ENCODE measurements at regions not wholly inside any gene's neighbourhood (a gene's known extent, or its start where the extent isn't known, plus 50 kb on each side); places are given as distances from the start of the nearest gene placed in this dataset.

- H3K4me1 ChIP-seq (ENCODE audit: insufficient read depth) = no peaks in the 10 kb centered on the region
- H3K9me3 Mint-ChIP-seq = no peaks in the 10 kb centered on the region
- H2AFZ ChIP-seq = no peak overlapping the region
- no peaks in the 10 kb centered on the region for H3K9me2 ChIP-seq (ENCODE audit: insufficient read depth)
- no peaks in the 10 kb centered on the region for H3K27me3 Mint-ChIP-seq (ENCODE audit: insufficient read depth, low read depth, poor library complexity)
- H3K27ac ChIP-seq (ENCODE audit: low read depth) = no peak overlapping the region
- no peaks in the 10 kb centered on the region for H3K36me3 Mint-ChIP-seq (ENCODE audit: low read depth)
- H3K4me3 Mint-ChIP-seq = no peak overlapping the region
- H3K4me1 Mint-ChIP-seq = no peaks in the 10 kb centered on the region
- no peaks in the 10 kb centered on the region for H3F3A ChIP-seq (replicated peaks; ENCODE audit: low read depth)
- H3K79me2 ChIP-seq (replicated peaks; ENCODE audit: insufficient read depth) = no peaks in the 10 kb centered on the region
- H3K4me3 ChIP-seq = no peak overlapping the region
- no peak overlapping the region for H3K27ac Mint-ChIP-seq
- no peak for DNase-seq (ENCODE audit: low spot score)
- H3K36me3 ChIP-seq (ENCODE audit: insufficient read depth) = no peaks in the 10 kb centered on the region
- ATAC-seq = no peak
- H3K27me3 ChIP-seq (ENCODE audit: insufficient read depth) = no peaks in the 10 kb centered on the region
- no peak overlapping the region for H3K4me2 ChIP-seq
- TF ChIP-seq ZNF331 (CRISPR knock-in tag; IDR thresholded peaks at IDR 0.05; ENCODE audit: low read depth) = no peak
- H4K20me1 ChIP-seq (replicated peaks; ENCODE audit: insufficient read depth) = no peaks in the 10 kb centered on the region
Observed at GRCh38 chr12:74379114-74379513, 158.5 kb upstream of the ATXN7L3B start.

DNA sequence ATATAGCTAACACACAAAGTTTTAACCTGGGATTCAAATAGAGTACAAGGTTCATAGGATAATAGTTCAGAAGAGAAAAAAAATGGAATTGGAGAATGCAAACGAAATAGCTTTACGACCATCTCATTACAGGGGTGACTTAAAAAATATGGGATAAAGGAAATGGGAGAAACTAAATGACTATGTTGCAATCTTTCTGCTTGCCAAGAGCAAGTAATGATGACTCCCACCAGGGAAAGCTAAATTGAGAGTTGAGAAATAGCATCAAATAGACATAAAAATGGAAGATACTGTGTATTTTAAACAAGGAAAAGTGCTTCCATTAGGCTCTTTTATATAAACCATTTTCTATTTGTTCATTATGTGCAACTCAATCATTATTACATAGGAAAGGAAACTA, 155.7 kb upstream of the ATXN7L3B start:
- H3K4me2 ChIP-seq = no peak overlapping the region
- H3K27ac Mint-ChIP-seq = no peak overlapping the region
- no peak overlapping the region for H3K4me3 Mint-ChIP-seq
- ATAC-seq (no peak), DNase-seq (ENCODE audit: low spot score) (no peak)
- no peak overlapping the region for H3K4me3 ChIP-seq
- no peaks in the 10 kb centered on the region for H3K27me3 ChIP-seq (ENCODE audit: insufficient read depth)
- no peaks in the 10 kb centered on the region for H3K27me3 Mint-ChIP-seq (ENCODE audit: insufficient read depth, low read depth, poor library complexity)
- H3F3A ChIP-seq (replicated peaks; ENCODE audit: low read depth) = no peaks in the 10 kb centered on the region
- 0 out of 3 replicates have a peak, but pooled peaks cover 3% of the 10 kb centered on the region for H3K9me3 Mint-ChIP-seq
- H3K36me3 ChIP-seq (ENCODE audit: insufficient read depth) = no peaks in the 10 kb centered on the region
- H3K4me1 ChIP-seq (ENCODE audit: insufficient read depth) = no peaks in the 10 kb centered on the region
- H3K9me2 ChIP-seq (ENCODE audit: insufficient read depth) = no peaks in the 10 kb centered on the region
- H2AFZ ChIP-seq = no peak overlapping the region
- no peaks in the 10 kb centered on the region for H4K20me1 ChIP-seq (replicated peaks; ENCODE audit: insufficient read depth)
- H3K4me1 Mint-ChIP-seq = no peaks in the 10 kb centered on the region
- H3K79me2 ChIP-seq (replicated peaks; ENCODE audit: insufficient read depth) = no peaks in the 10 kb centered on the region
- H3K36me3 Mint-ChIP-seq (ENCODE audit: low read depth) = no peaks in the 10 kb centered on the region
- no peak overlapping the region for H3K27ac ChIP-seq (ENCODE audit: low read depth)
- TF ChIP-seq POLR2AphosphoS5 (IDR thresholded peaks at IDR 0.05; ENCODE audit: low read depth) (no peak), ZNF114 (CRISPR knock-in tag; IDR thresholded peaks at IDR 0.05) (no peak), CTCF (conservative IDR thresholded peaks at IDR 0.05; ENCODE audit: low read depth in 2 of 2) (no peak), CREB1 (CRISPR knock-in tag; IDR thresholded peaks at IDR 0.05; ENCODE audit: low read depth) (no peak), STAT1 (IDR thresholded peaks at IDR 0.05; ENCODE audit: unreplicated experiment) (no peak), NANOG (IDR thresholded peaks at IDR 0.05; ENCODE audit: borderline replicate concordance) (no peak), EZH2 (IDR thresholded peaks at IDR 0.05; ENCODE audit: low read depth, unreplicated experiment) (no peak), EZH2phosphoT487 (IDR thresholded peaks at IDR 0.05; ENCODE audit: unreplicated experiment) (no peak), JUNB (IDR thresholded peaks at IDR 0.05; ENCODE audit: unreplicated experiment) (no peak)
- TF ChIP-seq, protein P1, sequence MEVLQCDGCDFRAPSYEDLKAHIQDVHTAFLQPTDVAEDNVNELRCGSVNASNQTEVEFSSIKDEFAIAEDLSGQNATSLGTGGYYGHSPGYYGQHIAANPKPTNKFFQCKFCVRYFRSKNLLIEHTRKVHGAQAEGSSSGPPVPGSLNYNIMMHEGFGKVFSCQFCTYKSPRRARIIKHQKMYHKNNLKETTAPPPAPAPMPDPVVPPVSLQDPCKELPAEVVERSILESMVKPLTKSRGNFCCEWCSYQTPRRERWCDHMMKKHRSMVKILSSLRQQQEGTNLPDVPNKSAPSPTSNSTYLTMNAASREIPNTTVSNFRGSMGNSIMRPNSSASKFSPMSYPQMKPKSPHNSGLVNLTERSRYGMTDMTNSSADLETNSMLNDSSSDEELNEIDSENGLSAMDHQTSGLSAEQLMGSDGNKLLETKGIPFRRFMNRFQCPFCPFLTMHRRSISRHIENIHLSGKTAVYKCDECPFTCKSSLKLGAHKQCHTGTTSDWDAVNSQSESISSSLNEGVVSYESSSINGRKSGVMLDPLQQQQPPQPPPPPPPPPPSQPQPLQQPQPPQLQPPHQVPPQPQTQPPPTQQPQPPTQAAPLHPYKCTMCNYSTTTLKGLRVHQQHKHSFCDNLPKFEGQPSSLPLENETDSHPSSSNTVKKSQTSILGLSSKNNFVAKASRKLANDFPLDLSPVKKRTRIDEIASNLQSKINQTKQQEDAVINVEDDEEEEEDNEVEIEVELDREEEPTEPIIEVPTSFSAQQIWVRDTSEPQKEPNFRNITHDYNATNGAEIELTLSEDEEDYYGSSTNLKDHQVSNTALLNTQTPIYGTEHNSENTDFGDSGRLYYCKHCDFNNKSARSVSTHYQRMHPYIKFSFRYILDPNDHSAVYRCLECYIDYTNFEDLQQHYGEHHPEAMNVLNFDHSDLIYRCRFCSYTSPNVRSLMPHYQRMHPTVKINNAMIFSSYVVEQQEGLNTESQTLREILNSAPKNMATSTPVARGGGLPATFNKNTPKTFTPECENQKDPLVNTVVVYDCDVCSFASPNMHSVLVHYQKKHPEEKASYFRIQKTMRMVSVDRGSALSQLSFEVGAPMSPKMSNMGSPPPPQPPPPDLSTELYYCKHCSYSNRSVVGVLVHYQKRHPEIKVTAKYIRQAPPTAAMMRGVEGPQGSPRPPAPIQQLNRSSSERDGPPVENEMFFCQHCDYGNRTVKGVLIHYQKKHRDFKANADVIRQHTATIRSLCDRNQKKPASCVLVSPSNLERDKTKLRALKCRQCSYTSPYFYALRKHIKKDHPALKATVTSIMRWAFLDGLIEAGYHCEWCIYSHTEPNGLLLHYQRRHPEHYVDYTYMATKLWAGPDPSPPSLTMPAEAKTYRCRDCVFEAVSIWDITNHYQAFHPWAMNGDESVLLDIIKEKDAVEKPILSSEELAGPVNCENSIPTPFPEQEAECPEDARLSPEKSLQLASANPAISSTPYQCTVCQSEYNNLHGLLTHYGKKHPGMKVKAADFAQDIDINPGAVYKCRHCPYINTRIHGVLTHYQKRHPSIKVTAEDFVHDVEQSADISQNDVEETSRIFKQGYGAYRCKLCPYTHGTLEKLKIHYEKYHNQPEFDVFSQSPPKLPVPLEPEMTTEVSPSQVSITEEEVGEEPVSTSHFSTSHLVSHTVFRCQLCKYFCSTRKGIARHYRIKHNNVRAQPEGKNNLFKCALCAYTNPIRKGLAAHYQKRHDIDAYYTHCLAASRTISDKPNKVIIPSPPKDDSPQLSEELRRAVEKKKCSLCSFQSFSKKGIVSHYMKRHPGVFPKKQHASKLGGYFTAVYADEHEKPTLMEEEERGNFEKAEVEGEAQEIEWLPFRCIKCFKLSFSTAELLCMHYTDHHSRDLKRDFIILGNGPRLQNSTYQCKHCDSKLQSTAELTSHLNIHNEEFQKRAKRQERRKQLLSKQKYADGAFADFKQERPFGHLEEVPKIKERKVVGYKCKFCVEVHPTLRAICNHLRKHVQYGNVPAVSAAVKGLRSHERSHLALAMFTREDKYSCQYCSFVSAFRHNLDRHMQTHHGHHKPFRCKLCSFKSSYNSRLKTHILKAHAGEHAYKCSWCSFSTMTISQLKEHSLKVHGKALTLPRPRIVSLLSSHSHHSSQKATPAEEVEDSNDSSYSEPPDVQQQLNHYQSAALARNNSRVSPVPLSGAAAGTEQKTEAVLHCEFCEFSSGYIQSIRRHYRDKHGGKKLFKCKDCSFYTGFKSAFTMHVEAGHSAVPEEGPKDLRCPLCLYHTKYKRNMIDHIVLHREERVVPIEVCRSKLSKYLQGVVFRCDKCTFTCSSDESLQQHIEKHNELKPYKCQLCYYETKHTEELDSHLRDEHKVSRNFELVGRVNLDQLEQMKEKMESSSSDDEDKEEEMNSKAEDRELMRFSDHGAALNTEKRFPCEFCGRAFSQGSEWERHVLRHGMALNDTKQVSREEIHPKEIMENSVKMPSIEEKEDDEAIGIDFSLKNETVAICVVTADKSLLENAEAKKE (CRISPR knock-in tag; IDR thresholded peaks at IDR 0.05) = no peak
- TF ChIP-seq, protein P2, sequence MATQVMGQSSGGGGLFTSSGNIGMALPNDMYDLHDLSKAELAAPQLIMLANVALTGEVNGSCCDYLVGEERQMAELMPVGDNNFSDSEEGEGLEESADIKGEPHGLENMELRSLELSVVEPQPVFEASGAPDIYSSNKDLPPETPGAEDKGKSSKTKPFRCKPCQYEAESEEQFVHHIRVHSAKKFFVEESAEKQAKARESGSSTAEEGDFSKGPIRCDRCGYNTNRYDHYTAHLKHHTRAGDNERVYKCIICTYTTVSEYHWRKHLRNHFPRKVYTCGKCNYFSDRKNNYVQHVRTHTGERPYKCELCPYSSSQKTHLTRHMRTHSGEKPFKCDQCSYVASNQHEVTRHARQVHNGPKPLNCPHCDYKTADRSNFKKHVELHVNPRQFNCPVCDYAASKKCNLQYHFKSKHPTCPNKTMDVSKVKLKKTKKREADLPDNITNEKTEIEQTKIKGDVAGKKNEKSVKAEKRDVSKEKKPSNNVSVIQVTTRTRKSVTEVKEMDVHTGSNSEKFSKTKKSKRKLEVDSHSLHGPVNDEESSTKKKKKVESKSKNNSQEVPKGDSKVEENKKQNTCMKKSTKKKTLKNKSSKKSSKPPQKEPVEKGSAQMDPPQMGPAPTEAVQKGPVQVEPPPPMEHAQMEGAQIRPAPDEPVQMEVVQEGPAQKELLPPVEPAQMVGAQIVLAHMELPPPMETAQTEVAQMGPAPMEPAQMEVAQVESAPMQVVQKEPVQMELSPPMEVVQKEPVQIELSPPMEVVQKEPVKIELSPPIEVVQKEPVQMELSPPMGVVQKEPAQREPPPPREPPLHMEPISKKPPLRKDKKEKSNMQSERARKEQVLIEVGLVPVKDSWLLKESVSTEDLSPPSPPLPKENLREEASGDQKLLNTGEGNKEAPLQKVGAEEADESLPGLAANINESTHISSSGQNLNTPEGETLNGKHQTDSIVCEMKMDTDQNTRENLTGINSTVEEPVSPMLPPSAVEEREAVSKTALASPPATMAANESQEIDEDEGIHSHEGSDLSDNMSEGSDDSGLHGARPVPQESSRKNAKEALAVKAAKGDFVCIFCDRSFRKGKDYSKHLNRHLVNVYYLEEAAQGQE (IDR thresholded peaks at IDR 0.05; ENCODE audit: unreplicated experiment) = no peak

Data from GM23338 (cell line).